ENCODE measurements at regions not wholly inside any gene's neighbourhood (a gene's known extent, or its start where the extent isn't known, plus 50 kb on each side); places are given as distances from the start of the nearest gene placed in this dataset.
"Not testable (repeated sequence)": the region's sequence is repeated elsewhere in the genome, so short reads cannot be mapped to it uniquely, and the experiment has no call there.

- DNase-seq (ENCODE audit: low read depth in 2 of 3, low spot score in 2 of 3) = no peak
Observed at GRCh38 chr15:66959066-66959465, 106.3 kb upstream of the SMAD3 start.

GRCh38 chr15:66959875-66960274, 105.5 kb upstream of the SMAD3 start:
- no peak for DNase-seq (ENCODE audit: low read depth in 2 of 3, low spot score in 2 of 3)

GRCh38 chr15:66960519-66960918, 104.9 kb upstream of the SMAD3 start:
- DNase-seq (ENCODE audit: low read depth in 2 of 3, low spot score in 2 of 3) = no peak

- DNase-seq (ENCODE audit: low read depth in 2 of 3, low spot score in 2 of 3) = no peak
Observed at GRCh38 chr15:66961407-66961884, 104.0 kb upstream of the SMAD3 start.

GRCh38 chr15:66961901-66962300, 103.5 kb upstream of the SMAD3 start:
- DNase-seq (ENCODE audit: low read depth in 2 of 3, low spot score in 2 of 3) = no peak

- DNase-seq (ENCODE audit: low read depth in 2 of 3, low spot score in 2 of 3) = no peak
Observed at GRCh38 chr15:66962522-66962921, 102.9 kb upstream of the SMAD3 start.

GRCh38 chr15:66963084-66963483, 102.3 kb upstream of the SMAD3 start:
- DNase-seq (ENCODE audit: low read depth in 2 of 3, low spot score in 2 of 3) = no peak

- no peak for DNase-seq (ENCODE audit: low read depth in 2 of 3, low spot score in 2 of 3)
Observed at GRCh38 chr15:66963710-66964109, 101.7 kb upstream of the SMAD3 start.

- DNase-seq (ENCODE audit: low read depth in 2 of 3, low spot score in 2 of 3) = no peak
Observed at GRCh38 chr15:66964111-66964738, 101.2 kb upstream of the SMAD3 start.

GRCh38 chr15:66964791-66965190, 100.6 kb upstream of the SMAD3 start:
- no peak for DNase-seq (ENCODE audit: low read depth in 2 of 3, low spot score in 2 of 3)

GRCh38 chr15:66965201-66965900, 100.1 kb upstream of the SMAD3 start:
- DNase-seq (ENCODE audit: low read depth in 2 of 3, low spot score in 2 of 3) = no peak

GRCh38 chr15:66966256-66966655, 99.1 kb upstream of the SMAD3 start:
- DNase-seq (ENCODE audit: low read depth in 2 of 3, low spot score in 2 of 3) = no peak

GRCh38 chr15:66968806-66969596, 96.4 kb upstream of the SMAD3 start:
- no peak for DNase-seq (ENCODE audit: low read depth in 2 of 3, low spot score in 2 of 3)

- DNase-seq (ENCODE audit: low read depth in 2 of 3, low spot score in 2 of 3) = not testable (repeated sequence)
Observed at GRCh38 chr15:66974131-66974530, 91.3 kb upstream of the SMAD3 start.

GRCh38 chr15:66976106-66976640, 89.2 kb upstream of the SMAD3 start:
- DNase-seq (ENCODE audit: low read depth in 2 of 3, low spot score in 2 of 3) = not testable (repeated sequence)

- DNase-seq (ENCODE audit: low read depth in 2 of 3, low spot score in 2 of 3) = not testable (repeated sequence)
Observed at GRCh38 chr15:66980326-66980725, 85.1 kb upstream of the SMAD3 start.

GRCh38 chr15:66981771-66982170, 83.6 kb upstream of the SMAD3 start:
- DNase-seq (ENCODE audit: low read depth in 2 of 3, low spot score in 2 of 3) = no peak

- no peak for DNase-seq (ENCODE audit: low read depth in 2 of 3, low spot score in 2 of 3)
Observed at GRCh38 chr15:66982250-66982649, 83.2 kb upstream of the SMAD3 start.

GRCh38 chr15:66982816-66983215, 82.6 kb upstream of the SMAD3 start:
- DNase-seq (ENCODE audit: low read depth in 2 of 3, low spot score in 2 of 3) = no peak

GRCh38 chr15:66985653-66986052, 79.7 kb upstream of the SMAD3 start:
- no peak for DNase-seq (ENCODE audit: low read depth in 2 of 3, low spot score in 2 of 3)

- no peak for DNase-seq (ENCODE audit: low read depth in 2 of 3, low spot score in 2 of 3)
Observed at GRCh38 chr15:66986951-66987350, 78.5 kb upstream of the SMAD3 start.

All from hematopoietic multipotent progenitor cell (in vitro differentiated cells).